NB4 (cell line): ENCODE measurements at regions not wholly inside any gene's neighbourhood (a gene's known extent, or its start where the extent isn't known, plus 50 kb on each side); places are given as distances from the start of the nearest gene placed in this dataset.

Experiments
- MYC ChIP-seq: IDR thresholded peaks from 2 replicates; pipeline ENCODE4 v1.6.1; 2011; ENCODE audit warnings: low read depth, low read length
- POLR2A ChIP-seq: IDR thresholded peaks from 2 replicates; pipeline ENCODE4 v1.6.1; 2011; ENCODE audit warnings: mild to moderate bottlenecking; ENCODE audit not compliant: insufficient read length; ENCODE audit errors: extremely low read depth
- TF ChIP-seq, protein P1 (sequence below): IDR thresholded peaks from one replicate; pipeline ENCODE4 v1.5.1; 2012; ENCODE audit warnings: low read depth, low read length
- TF ChIP-seq, protein P2 (sequence below): IDR thresholded peaks from 2 replicates; pipeline ENCODE4 v1.6.1; 2011; ENCODE audit warnings: low read depth, low read length

DNA sequence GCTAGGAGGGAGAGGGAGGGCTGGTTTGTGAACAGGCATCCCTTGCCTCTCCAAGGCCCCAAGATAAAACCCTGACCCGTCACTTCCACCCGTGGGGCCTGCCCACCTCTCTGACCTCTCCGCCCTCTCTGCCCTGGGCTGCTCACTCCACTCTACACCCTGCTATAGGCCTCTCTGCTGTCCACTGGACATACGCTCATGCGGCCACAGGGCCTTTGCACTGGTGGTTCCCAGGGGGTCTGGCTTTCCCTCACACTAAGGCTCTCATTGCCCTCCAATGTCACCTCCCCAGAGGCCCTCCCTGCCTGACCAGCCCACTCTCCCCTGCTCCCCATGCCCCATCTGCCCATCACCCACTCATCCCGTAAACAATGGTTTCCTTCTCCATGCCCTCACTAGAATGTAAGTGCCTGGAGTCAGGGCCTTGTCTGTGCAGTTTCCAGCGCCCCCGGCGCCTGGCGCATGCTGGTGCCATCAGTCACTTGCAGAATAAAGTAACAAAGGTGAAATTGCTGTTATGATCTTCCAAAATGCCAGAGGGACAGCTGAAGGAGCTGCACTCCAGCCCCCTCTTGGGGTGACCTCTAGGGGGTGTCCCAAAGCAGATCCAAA, 73.6 kb downstream of the RFLNA start:
- TF ChIP-seq, protein P1, sequence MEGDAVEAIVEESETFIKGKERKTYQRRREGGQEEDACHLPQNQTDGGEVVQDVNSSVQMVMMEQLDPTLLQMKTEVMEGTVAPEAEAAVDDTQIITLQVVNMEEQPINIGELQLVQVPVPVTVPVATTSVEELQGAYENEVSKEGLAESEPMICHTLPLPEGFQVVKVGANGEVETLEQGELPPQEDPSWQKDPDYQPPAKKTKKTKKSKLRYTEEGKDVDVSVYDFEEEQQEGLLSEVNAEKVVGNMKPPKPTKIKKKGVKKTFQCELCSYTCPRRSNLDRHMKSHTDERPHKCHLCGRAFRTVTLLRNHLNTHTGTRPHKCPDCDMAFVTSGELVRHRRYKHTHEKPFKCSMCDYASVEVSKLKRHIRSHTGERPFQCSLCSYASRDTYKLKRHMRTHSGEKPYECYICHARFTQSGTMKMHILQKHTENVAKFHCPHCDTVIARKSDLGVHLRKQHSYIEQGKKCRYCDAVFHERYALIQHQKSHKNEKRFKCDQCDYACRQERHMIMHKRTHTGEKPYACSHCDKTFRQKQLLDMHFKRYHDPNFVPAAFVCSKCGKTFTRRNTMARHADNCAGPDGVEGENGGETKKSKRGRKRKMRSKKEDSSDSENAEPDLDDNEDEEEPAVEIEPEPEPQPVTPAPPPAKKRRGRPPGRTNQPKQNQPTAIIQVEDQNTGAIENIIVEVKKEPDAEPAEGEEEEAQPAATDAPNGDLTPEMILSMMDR, result peak; percentile 26
- no peak for TF ChIP-seq MYC
- TF ChIP-seq POLR2A, result no peak
- TF ChIP-seq, protein P2, sequence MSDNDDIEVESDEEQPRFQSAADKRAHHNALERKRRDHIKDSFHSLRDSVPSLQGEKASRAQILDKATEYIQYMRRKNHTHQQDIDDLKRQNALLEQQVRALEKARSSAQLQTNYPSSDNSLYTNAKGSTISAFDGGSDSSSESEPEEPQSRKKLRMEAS, result no peak
